GM06990 (cell line): ENCODE measurements at regions not wholly inside any gene's neighbourhood (a gene's known extent, or its start where the extent isn't known, plus 50 kb on each side); places are given as distances from the start of the nearest gene placed in this dataset.
"Not testable (repeated sequence)": the region's sequence is repeated elsewhere in the genome, so short reads cannot be mapped to it uniquely, and the experiment has no call there.

ENCODE experiments used
- DNase-seq: peaks from one replicate; pipeline ENCODE4 v3.0.0-alpha.2; 2011; ENCODE audit not compliant: insufficient read length; ENCODE audit errors: extremely low read depth
- H3K27me3 ChIP-seq: replicated peaks from 2 replicates; pipeline ENCODE4 v1.6.0; 2011; ENCODE audit warnings: low read length; ENCODE audit not compliant: control insufficient read depth, insufficient read depth
- H3K36me3 ChIP-seq: 2 replicates; pipeline ENCODE4 v1.5.1; 2011; ENCODE audit warnings: low read length; ENCODE audit not compliant: control insufficient read depth, insufficient read depth
- H3K4me3 ChIP-seq: replicated peaks from 2 replicates; pipeline ENCODE4 v1.5.1; 2011; ENCODE audit warnings: low read depth, mild to moderate bottlenecking, control low read depth, low read length
- TF ChIP-seq, protein P1 (sequence below): IDR thresholded peaks from 2 replicates; pipeline ENCODE4 v1.5.1; 2011; ENCODE audit warnings: low read length, control low read depth, mild to moderate bottlenecking, inconsistent platforms; ENCODE audit not compliant: insufficient read depth, poor library complexity, severe bottlenecking

GRCh38 chr10:46217752-46218453, 68.9 kb upstream of the ANTXRL start:
- Histone ChIP-seq H3K4me3 (no peak overlapping the region), H3K36me3 (no peaks in the 10 kb centered on the region)

GRCh38 chr10:46218921-46219320, 67.9 kb upstream of the ANTXRL start:
- no peak overlapping the region for H3K4me3 ChIP-seq
- no peak for DNase-seq
- H3K36me3 ChIP-seq, result no peaks in the 10 kb centered on the region
- H3K27me3 ChIP-seq, result no peaks in the 10 kb centered on the region; the same call in 1 of the 2 replicates
- TF ChIP-seq, protein P1, sequence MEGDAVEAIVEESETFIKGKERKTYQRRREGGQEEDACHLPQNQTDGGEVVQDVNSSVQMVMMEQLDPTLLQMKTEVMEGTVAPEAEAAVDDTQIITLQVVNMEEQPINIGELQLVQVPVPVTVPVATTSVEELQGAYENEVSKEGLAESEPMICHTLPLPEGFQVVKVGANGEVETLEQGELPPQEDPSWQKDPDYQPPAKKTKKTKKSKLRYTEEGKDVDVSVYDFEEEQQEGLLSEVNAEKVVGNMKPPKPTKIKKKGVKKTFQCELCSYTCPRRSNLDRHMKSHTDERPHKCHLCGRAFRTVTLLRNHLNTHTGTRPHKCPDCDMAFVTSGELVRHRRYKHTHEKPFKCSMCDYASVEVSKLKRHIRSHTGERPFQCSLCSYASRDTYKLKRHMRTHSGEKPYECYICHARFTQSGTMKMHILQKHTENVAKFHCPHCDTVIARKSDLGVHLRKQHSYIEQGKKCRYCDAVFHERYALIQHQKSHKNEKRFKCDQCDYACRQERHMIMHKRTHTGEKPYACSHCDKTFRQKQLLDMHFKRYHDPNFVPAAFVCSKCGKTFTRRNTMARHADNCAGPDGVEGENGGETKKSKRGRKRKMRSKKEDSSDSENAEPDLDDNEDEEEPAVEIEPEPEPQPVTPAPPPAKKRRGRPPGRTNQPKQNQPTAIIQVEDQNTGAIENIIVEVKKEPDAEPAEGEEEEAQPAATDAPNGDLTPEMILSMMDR, result no peak

More at GRCh38 chr10:46217752-46218453, 68.9 kb upstream of the ANTXRL start:
- no peak for DNase-seq
- no peaks in the 10 kb centered on the region; the same call in 1 of the 2 replicates for H3K27me3 ChIP-seq
- TF ChIP-seq, protein P1, result no peak

DNA sequence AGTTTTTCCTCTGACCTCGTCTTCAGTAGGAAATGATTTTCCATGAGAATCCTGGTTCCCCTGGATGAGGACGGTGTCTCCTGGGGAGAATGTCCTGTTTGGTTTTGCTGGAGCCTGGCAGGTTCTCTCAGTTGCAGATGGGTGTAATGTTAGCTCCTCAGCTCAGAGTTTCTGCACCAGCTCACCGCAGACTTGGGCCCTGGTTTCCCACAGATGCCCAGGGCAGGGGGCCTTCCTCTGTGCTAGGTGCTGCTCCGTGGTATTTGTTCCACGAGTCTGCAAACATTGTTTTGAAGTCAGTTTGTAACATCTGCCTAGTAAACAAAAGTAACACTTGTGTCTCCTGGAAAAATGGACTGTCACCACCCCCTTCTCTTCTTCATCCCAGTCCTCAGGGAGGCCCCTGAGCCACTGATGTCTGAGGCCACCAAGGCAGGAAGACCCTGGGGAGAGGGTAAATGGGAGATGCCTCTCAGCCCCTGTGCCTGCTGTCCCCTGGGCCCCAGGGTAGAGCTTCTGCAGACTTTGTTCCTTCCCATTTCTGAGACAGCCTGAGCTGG, 67.3 kb upstream of the ANTXRL start:
- not testable (repeated sequence) for DNase-seq, H3K4me3 ChIP-seq, H3K27me3 ChIP-seq, H3K36me3 ChIP-seq

GRCh38 chr10:46220187-46220586, 66.6 kb upstream of the ANTXRL start:
- Histone ChIP-seq H3K36me3 (no peaks in the 10 kb centered on the region), H3K4me3 (no peak overlapping the region), H3K27me3 (no peaks in the 10 kb centered on the region; the same call in 1 of the 2 replicates)
- TF ChIP-seq, protein P1, result no peak
- no peak for DNase-seq

GRCh38 chr10:46220872-46221538, 65.8 kb upstream of the ANTXRL start:
- Histone ChIP-seq H3K36me3 (no peaks in the 10 kb centered on the region), H3K4me3 (no peak overlapping the region), H3K27me3 (no peaks in the 10 kb centered on the region; the same call in 1 of the 2 replicates)
- no peak for DNase-seq
- TF ChIP-seq, protein P1, result peak; percentile 7

DNA sequence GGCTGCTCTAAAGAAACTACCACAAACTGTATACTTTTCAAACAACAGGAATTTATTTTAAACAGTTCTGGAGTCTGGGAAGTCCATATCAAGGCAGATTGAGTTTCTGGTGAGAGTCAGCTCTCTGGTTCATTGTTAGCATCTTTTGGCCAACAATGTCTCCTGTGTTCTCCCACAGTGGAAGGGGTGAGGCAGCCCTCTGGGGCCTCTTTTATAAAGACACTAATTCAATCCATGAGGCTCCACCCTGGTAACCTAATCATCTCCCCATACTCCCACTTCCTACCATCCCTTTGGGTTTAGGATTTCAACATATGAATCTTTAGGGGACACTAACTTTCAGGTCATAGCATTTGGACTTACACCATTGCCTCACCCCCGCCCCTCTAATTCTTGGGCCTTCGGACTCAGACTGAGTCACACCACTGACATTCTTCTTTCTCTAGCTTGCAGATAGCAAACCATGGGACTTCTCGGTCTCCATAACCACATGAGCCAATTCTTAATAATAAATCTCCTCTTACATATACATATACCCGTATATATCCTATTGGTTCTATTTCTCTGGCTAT, 64.3 kb upstream of the ANTXRL start:
- Histone ChIP-seq H3K27me3 (no peaks in the 10 kb centered on the region; the same call in 1 of the 2 replicates), H3K36me3 (no peaks in the 10 kb centered on the region), H3K4me3 (no peak overlapping the region)
- TF ChIP-seq, protein P1, result no peak
- no peak for DNase-seq
